Panc1 (cell line): ENCODE measurements at regions not wholly inside any gene's neighbourhood (a gene's known extent, or its start where the extent isn't known, plus 50 kb on each side); places are given as distances from the start of the nearest gene placed in this dataset.

ENCODE experiments used
- ATAC-seq: fragments of 200-7000 bp; cut with Tn5 transposase; 2 replicates; pipeline ENCODE4 v1.9.1; 2020; ENCODE audit warnings: mild to moderate bottlenecking, moderate library complexity
- BruUV-seq: library from RNA; stranded (reverse); fragments of 400-500 nt; replicated peaks from 2 replicates; lab custom pipeline; 2021; lab: Mats Ljungman, UMichigan
- CTCF ChIA-PET: fragments of 300-600 bp; sonication (Branson Sonifier 250); formaldehyde crosslinking; loops from one replicate; lab custom pipeline; 2022; ENCODE audit warnings: antibody characterized with exemption; lab: Charles Lee
- POLR2A ChIA-PET: fragments of 300-600 bp; sonication (Branson Sonifier 250); formaldehyde crosslinking; loops from one replicate; lab custom pipeline; 2022; ENCODE audit warnings: antibody characterized with exemption; lab: Charles Lee
- DNase-seq: peaks from one replicate; pipeline ENCODE4 v3.0.0-alpha.2; 2010; ENCODE audit warnings: low read depth, low spot score
- H3K27ac ChIP-seq: 2 replicates; pipeline ENCODE4 v1.5.1; 2011; ENCODE audit warnings: mild to moderate bottlenecking, low read length, inconsistent platforms
- H3K27me3 ChIP-seq: fragments of 200-500 bp; sonication (Bioruptor generic); 2 replicates; pipeline ENCODE4 v1.6.0; 2014; ENCODE audit warnings: low read length, inconsistent platforms; ENCODE audit not compliant: control insufficient read depth, insufficient read depth
- H3K36me3 ChIP-seq: fragments of 200-500 bp; sonication (Bioruptor generic); 2 replicates; pipeline ENCODE4 v1.5.1; 2014; ENCODE audit warnings: inconsistent platforms, mild to moderate bottlenecking, low read length, moderate library complexity; ENCODE audit not compliant: control insufficient read depth, insufficient read depth
- H3K4me1 ChIP-seq: 2 replicates; pipeline ENCODE4 v1.5.1; 2011; ENCODE audit warnings: inconsistent platforms, mild to moderate bottlenecking, low read length, moderate library complexity; ENCODE audit not compliant: control insufficient read depth, insufficient read depth
- H3K4me3 ChIP-seq, 2 experiments: 2 replicates each; pipeline ENCODE4 v1.5.1; 2011 to 2012; ENCODE audit warnings: low read depth in 2 of 2, low read length in 2 of 2, mild to moderate bottlenecking in 2 of 2, inconsistent platforms in 1 of 2, moderate library complexity in 1 of 2
- H3K9me3 ChIP-seq: fragments of 200-500 bp; sonication (Bioruptor generic); 2 replicates; pipeline ENCODE4 v1.5.1; 2014; ENCODE audit warnings: low read depth, mild to moderate bottlenecking, inconsistent platforms, low read length, moderate library complexity; ENCODE audit not compliant: control insufficient read depth, insufficient read depth
- POLR2AphosphoS5 ChIP-seq: IDR thresholded peaks from 2 replicates; pipeline ENCODE4 v1.6.1; 2012; ENCODE audit warnings: mild to moderate bottlenecking, low read depth, low read length, moderate library complexity
- SIN3A ChIP-seq: IDR thresholded peaks from 2 replicates; pipeline ENCODE4 v1.6.1; 2012; ENCODE audit warnings: low read depth, mild to moderate bottlenecking, low read length, moderate library complexity, borderline replicate concordance; ENCODE audit not compliant: insufficient read depth
- TCF7L2 ChIP-seq: IDR thresholded peaks from 2 replicates; pipeline ENCODE4 v1.6.1; 2011; ENCODE audit warnings: mild to moderate bottlenecking, low read depth, low read length, inconsistent platforms
- in situ Hi-C: cut with HindIII; loops from 2 replicates; pipeline ENCODE4 v1.10.0; 2016; ENCODE audit warnings: low sequenced_read_pairs, low pct_unique_long_range_greater_than_20kb
- intact Hi-C: fragments of 100-400 bp; cut with micrococcal nuclease; formaldehyde crosslinking; loops from one replicate; pipeline ENCODE4 v1.10.0; 2022; ENCODE audit not compliant: unreplicated experiment
- TF ChIP-seq, protein P1 (sequence below): fragments of 450-650 bp; IDR thresholded peaks from 2 replicates; pipeline ENCODE4 v1.5.1; 2017; ENCODE audit warnings: mild to moderate bottlenecking
- TF ChIP-seq, protein P2 (sequence below), 2 experiments: IDR thresholded peaks; 2 replicates each; pipeline ENCODE4 v1.6.1; 2011 to 2012; ENCODE audit warnings: low read depth in 2 of 2, control low read depth in 1 of 2, low read length in 1 of 2, mild to moderate bottlenecking in 1 of 2, moderate library complexity in 1 of 2; ENCODE audit not compliant: insufficient read depth in 1 of 2

- DNase-seq, result no peak
- ChIA-PET CTCF (no interaction called here), POLR2A (no interaction called here)
- H3K4me1 ChIP-seq, result no peaks in the 10 kb centered on the region
- ATAC-seq, result no peak
- no peaks in the 10 kb centered on the region for H3K27me3 ChIP-seq
- BruUV-seq, result no TSS peak
- no peaks in the 10 kb centered on the region for H3K9me3 ChIP-seq
- no peak overlapping the region for H3K27ac ChIP-seq
- H3K4me3 ChIP-seq, result no peak overlapping the region
- in situ Hi-C loops (no loop called here), intact Hi-C loops (no loop called here)
- no peak for TF ChIP-seq TCF7L2
- TF ChIP-seq, protein P1, sequence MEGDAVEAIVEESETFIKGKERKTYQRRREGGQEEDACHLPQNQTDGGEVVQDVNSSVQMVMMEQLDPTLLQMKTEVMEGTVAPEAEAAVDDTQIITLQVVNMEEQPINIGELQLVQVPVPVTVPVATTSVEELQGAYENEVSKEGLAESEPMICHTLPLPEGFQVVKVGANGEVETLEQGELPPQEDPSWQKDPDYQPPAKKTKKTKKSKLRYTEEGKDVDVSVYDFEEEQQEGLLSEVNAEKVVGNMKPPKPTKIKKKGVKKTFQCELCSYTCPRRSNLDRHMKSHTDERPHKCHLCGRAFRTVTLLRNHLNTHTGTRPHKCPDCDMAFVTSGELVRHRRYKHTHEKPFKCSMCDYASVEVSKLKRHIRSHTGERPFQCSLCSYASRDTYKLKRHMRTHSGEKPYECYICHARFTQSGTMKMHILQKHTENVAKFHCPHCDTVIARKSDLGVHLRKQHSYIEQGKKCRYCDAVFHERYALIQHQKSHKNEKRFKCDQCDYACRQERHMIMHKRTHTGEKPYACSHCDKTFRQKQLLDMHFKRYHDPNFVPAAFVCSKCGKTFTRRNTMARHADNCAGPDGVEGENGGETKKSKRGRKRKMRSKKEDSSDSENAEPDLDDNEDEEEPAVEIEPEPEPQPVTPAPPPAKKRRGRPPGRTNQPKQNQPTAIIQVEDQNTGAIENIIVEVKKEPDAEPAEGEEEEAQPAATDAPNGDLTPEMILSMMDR, result no peak
- TF ChIP-seq SIN3A, result no peak
- TF ChIP-seq, protein P2, sequence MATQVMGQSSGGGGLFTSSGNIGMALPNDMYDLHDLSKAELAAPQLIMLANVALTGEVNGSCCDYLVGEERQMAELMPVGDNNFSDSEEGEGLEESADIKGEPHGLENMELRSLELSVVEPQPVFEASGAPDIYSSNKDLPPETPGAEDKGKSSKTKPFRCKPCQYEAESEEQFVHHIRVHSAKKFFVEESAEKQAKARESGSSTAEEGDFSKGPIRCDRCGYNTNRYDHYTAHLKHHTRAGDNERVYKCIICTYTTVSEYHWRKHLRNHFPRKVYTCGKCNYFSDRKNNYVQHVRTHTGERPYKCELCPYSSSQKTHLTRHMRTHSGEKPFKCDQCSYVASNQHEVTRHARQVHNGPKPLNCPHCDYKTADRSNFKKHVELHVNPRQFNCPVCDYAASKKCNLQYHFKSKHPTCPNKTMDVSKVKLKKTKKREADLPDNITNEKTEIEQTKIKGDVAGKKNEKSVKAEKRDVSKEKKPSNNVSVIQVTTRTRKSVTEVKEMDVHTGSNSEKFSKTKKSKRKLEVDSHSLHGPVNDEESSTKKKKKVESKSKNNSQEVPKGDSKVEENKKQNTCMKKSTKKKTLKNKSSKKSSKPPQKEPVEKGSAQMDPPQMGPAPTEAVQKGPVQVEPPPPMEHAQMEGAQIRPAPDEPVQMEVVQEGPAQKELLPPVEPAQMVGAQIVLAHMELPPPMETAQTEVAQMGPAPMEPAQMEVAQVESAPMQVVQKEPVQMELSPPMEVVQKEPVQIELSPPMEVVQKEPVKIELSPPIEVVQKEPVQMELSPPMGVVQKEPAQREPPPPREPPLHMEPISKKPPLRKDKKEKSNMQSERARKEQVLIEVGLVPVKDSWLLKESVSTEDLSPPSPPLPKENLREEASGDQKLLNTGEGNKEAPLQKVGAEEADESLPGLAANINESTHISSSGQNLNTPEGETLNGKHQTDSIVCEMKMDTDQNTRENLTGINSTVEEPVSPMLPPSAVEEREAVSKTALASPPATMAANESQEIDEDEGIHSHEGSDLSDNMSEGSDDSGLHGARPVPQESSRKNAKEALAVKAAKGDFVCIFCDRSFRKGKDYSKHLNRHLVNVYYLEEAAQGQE (IDR thresholded peaks at IDR 0.05; ENCODE audit: insufficient read depth in 1 of 2, low read depth in 2 of 2, low read length in 1 of 2), result no peak
- TF ChIP-seq POLR2AphosphoS5, result no peak
- no peaks in the 10 kb centered on the region for H3K36me3 ChIP-seq
These were observed 80.4 kb upstream of the MANEA start for GRCh38 chr6:95496769-95497426.

DNA sequence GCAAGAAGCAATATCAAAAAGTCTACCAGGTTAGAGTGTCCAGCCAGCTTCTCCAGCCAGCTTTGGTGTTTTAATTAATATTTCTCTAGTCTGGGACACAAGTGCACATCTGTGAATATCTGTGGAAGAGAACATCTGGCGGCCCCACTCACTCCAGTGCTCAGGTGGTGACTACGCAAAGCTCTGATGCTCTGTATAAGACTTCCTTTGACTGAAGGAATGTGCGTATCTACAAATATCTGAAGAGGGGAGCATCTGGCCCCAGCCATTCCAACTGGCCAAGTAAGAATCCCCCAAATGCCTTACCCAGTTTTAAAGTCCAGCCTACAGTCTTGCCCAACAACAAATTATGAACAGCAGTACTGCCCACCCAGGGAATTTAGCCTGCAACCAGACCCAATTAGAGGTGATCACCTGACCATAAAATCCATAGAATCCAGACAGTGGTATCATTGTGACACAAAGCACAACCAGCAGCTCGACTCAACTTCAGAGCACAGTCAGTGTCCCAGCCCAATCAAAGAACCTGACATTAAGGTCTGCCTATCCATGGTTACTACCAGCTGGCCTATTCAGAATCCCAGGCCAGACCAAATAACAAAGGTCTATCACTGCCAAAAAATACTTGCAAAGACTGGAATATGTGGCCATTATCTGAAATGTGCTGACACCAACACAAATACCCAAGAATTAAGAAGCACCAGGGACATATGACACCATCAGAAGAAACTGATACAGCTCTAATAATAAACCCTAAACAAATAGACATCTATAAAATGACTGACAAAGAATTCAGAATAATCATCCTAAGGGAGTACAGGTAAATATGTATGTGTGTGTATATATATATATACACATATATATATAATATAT is 76.1 kb upstream of the MANEA start:
- POLR2A ChIA-PET, result no interaction called here
- no peak for DNase-seq
- H3K27ac ChIP-seq, result no peak overlapping the region
- H3K36me3 ChIP-seq, result no peaks in the 10 kb centered on the region
- intact Hi-C loops, result no loop called here
- H3K27me3 ChIP-seq, result no peaks in the 10 kb centered on the region
- in situ Hi-C loops, result no loop called here
- no peaks in the 10 kb centered on the region for H3K4me1 ChIP-seq
- no peak overlapping the region for H3K4me3 ChIP-seq
- H3K9me3 ChIP-seq, result peaks cover 3% of the 10 kb centered on the region; the same call in 1 of the 2 replicates
- TF ChIP-seq, protein P1, result no peak
- TF ChIP-seq TCF7L2 (no peak), SIN3A (no peak), POLR2AphosphoS5 (no peak)
- TF ChIP-seq, protein P2 (IDR thresholded peaks at IDR 0.05; ENCODE audit: insufficient read depth in 1 of 2, low read depth in 2 of 2, low read length in 1 of 2), result no peak
- CTCF ChIA-PET, result no interaction called here
- ATAC-seq, result no peak
- no TSS peak for BruUV-seq
